ENCODE measurements at regions not wholly inside any gene's neighbourhood (a gene's known extent, or its start where the extent isn't known, plus 50 kb on each side); places are given as distances from the start of the nearest gene placed in this dataset.

GRCh38 chr9:116078640-116079039, 75.0 kb upstream of the PAPPA start:
- ChIA-PET POLR2A (no interaction called here), CTCF (no interaction called here)
- DNase-seq (ENCODE audit: low read depth, low spot score), result no peak
- H3K4me3 ChIP-seq (ENCODE audit: low read depth, low read length), result no peak overlapping the region
- TF ChIP-seq CTCF (IDR thresholded peaks at IDR 0.05; ENCODE audit: insufficient read depth, low read length, missing control alignments), result no peak

- POLR2A ChIA-PET, result no interaction called here
These were observed 73.0 kb upstream of the PAPPA start for GRCh38 chr9:116080561-116080960.

GRCh38 chr9:116081435-116082115, 72.0 kb upstream of the PAPPA start:
- ChIA-PET POLR2A (no interaction called here), CTCF (interaction anchor here (1.2 kb wide), 1 partner anchor 12 kb away, joined by 3 read pairs; no protein-coding TSS in a partner anchor)
- no peak overlapping the region for H3K4me3 ChIP-seq (ENCODE audit: low read depth, low read length)
- TF ChIP-seq CTCF (IDR thresholded peaks at IDR 0.05; ENCODE audit: insufficient read depth, low read length, missing control alignments), result no peak
- no peak for DNase-seq (ENCODE audit: low read depth, low spot score)

More at GRCh38 chr9:116080561-116080960, 73.0 kb upstream of the PAPPA start:
- no peak overlapping the region for H3K4me3 ChIP-seq (ENCODE audit: low read depth, low read length)
- no peak for DNase-seq (ENCODE audit: low read depth, low spot score)
- CTCF ChIA-PET, result no interaction called here
- TF ChIP-seq CTCF (IDR thresholded peaks at IDR 0.05; ENCODE audit: insufficient read depth, low read length, missing control alignments), result no peak

GRCh38 chr9:116083837-116084236, 69.8 kb upstream of the PAPPA start:
- no peak for TF ChIP-seq CTCF (IDR thresholded peaks at IDR 0.05; ENCODE audit: insufficient read depth, low read length, missing control alignments)
- no peak for DNase-seq (ENCODE audit: low read depth, low spot score)
- ChIA-PET POLR2A (no interaction called here), CTCF (interaction anchor here (1.1 kb wide), 1 partner anchor 8 kb away, joined by 3 read pairs; no protein-coding TSS in a partner anchor)
- H3K4me3 ChIP-seq (ENCODE audit: low read depth, low read length), result no peak overlapping the region

GRCh38 chr9:116084497-116084896, 69.1 kb upstream of the PAPPA start:
- no peak overlapping the region for H3K4me3 ChIP-seq (ENCODE audit: low read depth, low read length)
- ChIA-PET POLR2A (interaction anchor here (0.7 kb wide), 1 partner anchor 9 kb away, joined by 5 read pairs; no protein-coding TSS in a partner anchor), CTCF (interaction anchor here (1.1 to 1.4 kb wide), 2 partner anchors 9 to 28 kb away, joined by 3 read pairs; no protein-coding TSS in a partner anchor)
- no peak for TF ChIP-seq CTCF (IDR thresholded peaks at IDR 0.05; ENCODE audit: insufficient read depth, low read length, missing control alignments)
- no peak for DNase-seq (ENCODE audit: low read depth, low spot score)

GRCh38 chr9:116087246-116087645, 66.3 kb upstream of the PAPPA start:
- no peak overlapping the region for H3K4me3 ChIP-seq (ENCODE audit: low read depth, low read length)
- POLR2A ChIA-PET, result interaction anchor here (0.8 kb wide), 1 partner anchor 13 kb away, joined by 3 read pairs; no protein-coding TSS in a partner anchor
- TF ChIP-seq CTCF (IDR thresholded peaks at IDR 0.05; ENCODE audit: insufficient read depth, low read length, missing control alignments), result no peak
- CTCF ChIA-PET, result no interaction called here
- DNase-seq (ENCODE audit: low read depth, low spot score), result no peak
